Panc1 (cell line): ENCODE measurements at regions not wholly inside any gene's neighbourhood (a gene's known extent, or its start where the extent isn't known, plus 50 kb on each side); places are given as distances from the start of the nearest gene placed in this dataset.

Experiments
- ATAC-seq: fragments of 200-7000 bp; cut with Tn5 transposase; 2 replicates; pipeline ENCODE4 v1.9.1; 2020; ENCODE audit warnings: mild to moderate bottlenecking, moderate library complexity
- BruUV-seq: library from RNA; stranded (reverse); fragments of 400-500 nt; replicated peaks from 2 replicates; lab custom pipeline; 2021; lab: Mats Ljungman, UMichigan
- CTCF ChIA-PET: fragments of 300-600 bp; sonication (Branson Sonifier 250); formaldehyde crosslinking; loops from one replicate; lab custom pipeline; 2022; ENCODE audit warnings: antibody characterized with exemption; lab: Charles Lee
- POLR2A ChIA-PET: fragments of 300-600 bp; sonication (Branson Sonifier 250); formaldehyde crosslinking; loops from one replicate; lab custom pipeline; 2022; ENCODE audit warnings: antibody characterized with exemption; lab: Charles Lee
- DNase-seq: peaks from one replicate; pipeline ENCODE4 v3.0.0-alpha.2; 2010; ENCODE audit warnings: low read depth, low spot score
- H3K27ac ChIP-seq: 2 replicates; pipeline ENCODE4 v1.5.1; 2011; ENCODE audit warnings: mild to moderate bottlenecking, low read length, inconsistent platforms
- H3K27me3 ChIP-seq: fragments of 200-500 bp; sonication (Bioruptor generic); 2 replicates; pipeline ENCODE4 v1.6.0; 2014; ENCODE audit warnings: low read length, inconsistent platforms; ENCODE audit not compliant: control insufficient read depth, insufficient read depth
- H3K36me3 ChIP-seq: fragments of 200-500 bp; sonication (Bioruptor generic); 2 replicates; pipeline ENCODE4 v1.5.1; 2014; ENCODE audit warnings: inconsistent platforms, mild to moderate bottlenecking, low read length, moderate library complexity; ENCODE audit not compliant: control insufficient read depth, insufficient read depth
- H3K4me1 ChIP-seq: 2 replicates; pipeline ENCODE4 v1.5.1; 2011; ENCODE audit warnings: inconsistent platforms, mild to moderate bottlenecking, low read length, moderate library complexity; ENCODE audit not compliant: control insufficient read depth, insufficient read depth
- H3K4me3 ChIP-seq, 2 experiments: 2 replicates each; pipeline ENCODE4 v1.5.1; 2011 to 2012; ENCODE audit warnings: low read depth in 2 of 2, low read length in 2 of 2, mild to moderate bottlenecking in 2 of 2, inconsistent platforms in 1 of 2, moderate library complexity in 1 of 2
- H3K9me3 ChIP-seq: fragments of 200-500 bp; sonication (Bioruptor generic); 2 replicates; pipeline ENCODE4 v1.5.1; 2014; ENCODE audit warnings: low read depth, mild to moderate bottlenecking, inconsistent platforms, low read length, moderate library complexity; ENCODE audit not compliant: control insufficient read depth, insufficient read depth
- POLR2AphosphoS5 ChIP-seq: IDR thresholded peaks from 2 replicates; pipeline ENCODE4 v1.6.1; 2012; ENCODE audit warnings: mild to moderate bottlenecking, low read depth, low read length, moderate library complexity
- REST ChIP-seq, 2 experiments: IDR thresholded peaks; 2 replicates each; pipeline ENCODE4 v1.6.1; 2011 to 2012; ENCODE audit warnings: low read depth in 2 of 2, control low read depth in 1 of 2, low read length in 1 of 2, mild to moderate bottlenecking in 1 of 2, moderate library complexity in 1 of 2; ENCODE audit not compliant: insufficient read depth in 1 of 2
- SIN3A ChIP-seq: IDR thresholded peaks from 2 replicates; pipeline ENCODE4 v1.6.1; 2012; ENCODE audit warnings: low read depth, mild to moderate bottlenecking, low read length, moderate library complexity, borderline replicate concordance; ENCODE audit not compliant: insufficient read depth
- TCF7L2 ChIP-seq: IDR thresholded peaks from 2 replicates; pipeline ENCODE4 v1.6.1; 2011; ENCODE audit warnings: mild to moderate bottlenecking, low read depth, low read length, inconsistent platforms
- in situ Hi-C: cut with HindIII; loops from 2 replicates; pipeline ENCODE4 v1.10.0; 2016; ENCODE audit warnings: low sequenced_read_pairs, low pct_unique_long_range_greater_than_20kb
- intact Hi-C: fragments of 100-400 bp; cut with micrococcal nuclease; formaldehyde crosslinking; loops from one replicate; pipeline ENCODE4 v1.10.0; 2022; ENCODE audit not compliant: unreplicated experiment
- TF ChIP-seq, protein P1 (sequence below): fragments of 450-650 bp; IDR thresholded peaks from 2 replicates; pipeline ENCODE4 v1.5.1; 2017; ENCODE audit warnings: mild to moderate bottlenecking

DNA sequence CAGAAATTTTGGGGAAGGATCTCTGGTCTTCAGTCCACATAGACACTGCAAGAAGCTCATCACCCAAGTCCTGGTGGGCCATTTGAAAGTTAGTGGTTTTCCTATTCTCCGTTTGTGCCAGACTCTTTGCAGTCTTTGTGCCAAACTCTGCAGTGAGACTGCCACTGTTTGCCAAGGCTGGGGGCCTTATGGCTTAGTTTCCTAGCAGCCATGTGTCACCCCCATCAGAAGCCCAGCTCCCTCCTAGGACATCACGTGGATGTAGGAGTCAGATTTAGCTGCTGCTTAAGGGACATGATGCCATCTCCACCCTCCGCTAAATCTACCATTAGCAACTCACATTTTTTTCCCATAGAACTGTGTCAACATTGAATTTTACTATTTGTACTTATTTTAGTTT, 220.0 kb downstream of the C11orf91 start:
- no peaks in the 10 kb centered on the region for H3K9me3 ChIP-seq
- H3K27ac ChIP-seq = no peak overlapping the region
- CTCF ChIA-PET = no interaction called here
- in situ Hi-C loops (no loop called here), intact Hi-C loops (no loop called here)
- TF ChIP-seq POLR2AphosphoS5 = no peak
- TF ChIP-seq, protein P1, sequence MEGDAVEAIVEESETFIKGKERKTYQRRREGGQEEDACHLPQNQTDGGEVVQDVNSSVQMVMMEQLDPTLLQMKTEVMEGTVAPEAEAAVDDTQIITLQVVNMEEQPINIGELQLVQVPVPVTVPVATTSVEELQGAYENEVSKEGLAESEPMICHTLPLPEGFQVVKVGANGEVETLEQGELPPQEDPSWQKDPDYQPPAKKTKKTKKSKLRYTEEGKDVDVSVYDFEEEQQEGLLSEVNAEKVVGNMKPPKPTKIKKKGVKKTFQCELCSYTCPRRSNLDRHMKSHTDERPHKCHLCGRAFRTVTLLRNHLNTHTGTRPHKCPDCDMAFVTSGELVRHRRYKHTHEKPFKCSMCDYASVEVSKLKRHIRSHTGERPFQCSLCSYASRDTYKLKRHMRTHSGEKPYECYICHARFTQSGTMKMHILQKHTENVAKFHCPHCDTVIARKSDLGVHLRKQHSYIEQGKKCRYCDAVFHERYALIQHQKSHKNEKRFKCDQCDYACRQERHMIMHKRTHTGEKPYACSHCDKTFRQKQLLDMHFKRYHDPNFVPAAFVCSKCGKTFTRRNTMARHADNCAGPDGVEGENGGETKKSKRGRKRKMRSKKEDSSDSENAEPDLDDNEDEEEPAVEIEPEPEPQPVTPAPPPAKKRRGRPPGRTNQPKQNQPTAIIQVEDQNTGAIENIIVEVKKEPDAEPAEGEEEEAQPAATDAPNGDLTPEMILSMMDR = no peak
- no peak for TF ChIP-seq SIN3A
- TF ChIP-seq TCF7L2 = no peak
- TF ChIP-seq REST (IDR thresholded peaks at IDR 0.05; ENCODE audit: insufficient read depth in 1 of 2, low read depth in 2 of 2, low read length in 1 of 2) = no peak
- DNase-seq = no peak
- no peaks in the 10 kb centered on the region for H3K27me3 ChIP-seq
- ATAC-seq = no peak
- no TSS peak for BruUV-seq
- no peaks in the 10 kb centered on the region for H3K36me3 ChIP-seq
- POLR2A ChIA-PET = no interaction called here
- H3K4me3 ChIP-seq = no peak overlapping the region
- H3K4me1 ChIP-seq = peaks cover 7% of the 10 kb centered on the region; the same call in 1 of the 2 replicates

- no peak for ATAC-seq
These were observed 221.4 kb downstream of the C11orf91 start for GRCh38 chr11:33479231-33479630.

More at GRCh38 chr11:33479231-33479630, 221.4 kb downstream of the C11orf91 start:
- Histone ChIP-seq H3K27ac (no peak overlapping the region), H3K4me3 (no peak overlapping the region), H3K27me3 (no peaks in the 10 kb centered on the region), H3K9me3 (no peaks in the 10 kb centered on the region), H3K36me3 (no peaks in the 10 kb centered on the region), H3K4me1 (peaks cover 7% of the 10 kb centered on the region; the same call in 1 of the 2 replicates)
- intact Hi-C loops (no loop called here), in situ Hi-C loops (no loop called here)
- no peak for DNase-seq
- TF ChIP-seq REST (IDR thresholded peaks at IDR 0.05; ENCODE audit: insufficient read depth in 1 of 2, low read depth in 2 of 2, low read length in 1 of 2) = no peak
- TF ChIP-seq, protein P1 = no peak
- no peak for TF ChIP-seq SIN3A
- no peak for TF ChIP-seq POLR2AphosphoS5
- TF ChIP-seq TCF7L2 = no peak
- CTCF ChIA-PET = no interaction called here
- POLR2A ChIA-PET = interaction anchor here (0.5 kb wide), 1 partner anchor 44 kb away, joined by 3 read pairs; no protein-coding TSS in a partner anchor
- no TSS peak for BruUV-seq
